ENCODE measurements at regions not wholly inside any gene's neighbourhood (a gene's known extent, or its start where the extent isn't known, plus 50 kb on each side); places are given as distances from the start of the nearest gene placed in this dataset.
"Not testable (repeated sequence)": the region's sequence is repeated elsewhere in the genome, so short reads cannot be mapped to it uniquely, and the experiment has no call there.

GRCh38 chr7:66554842-66555430 is 73.7 kb upstream of the KCTD7 start:
- H3K27me3 ChIP-seq (ENCODE audit: control insufficient read depth, insufficient read depth, low read length, poor library complexity, severe bottlenecking); H3K4me3 ChIP-seq (ENCODE audit: insufficient read depth, low read depth, low read length); H3K27ac ChIP-seq (ENCODE audit: insufficient read depth, low read depth, low read length, poor library complexity, severe bottlenecking); H3K9me3 ChIP-seq (ENCODE audit: control insufficient read depth, low read length); H3K4me1 ChIP-seq (ENCODE audit: control insufficient read depth, insufficient read depth, low read length): not testable (repeated sequence)
- peaks cover 17% of the 10 kb centered on the region for H3K36me3 ChIP-seq (ENCODE audit: control insufficient read depth, insufficient read depth, low read length)
- WGBS, 2 experiments = 93 to 96% methylated on average over 6 to 8 of the region's 8 CpGs

- Histone ChIP-seq H3K4me3 (ENCODE audit: insufficient read depth, low read depth, low read length) (no peak overlapping the region), H3K9me3 (ENCODE audit: control insufficient read depth, low read length) (no peaks in the 10 kb centered on the region), H3K27ac (ENCODE audit: insufficient read depth, low read depth, low read length, poor library complexity, severe bottlenecking) (no peak overlapping the region), H3K27me3 (ENCODE audit: control insufficient read depth, insufficient read depth, low read length, poor library complexity, severe bottlenecking) (no peaks in the 10 kb centered on the region), H3K4me1 (ENCODE audit: control insufficient read depth, insufficient read depth, low read length) (no peaks in the 10 kb centered on the region), H3K36me3 (ENCODE audit: control insufficient read depth, insufficient read depth, low read length) (peaks cover 15% of the 10 kb centered on the region)
- 95 to 97% methylated on average over 41 of the region's 41 CpGs for WGBS, 2 experiments
Observed at GRCh38 chr7:66556177-66556548, 72.5 kb upstream of the KCTD7 start.

- no peaks in the 10 kb centered on the region for H3K9me3 ChIP-seq (ENCODE audit: control insufficient read depth, low read length)
- 97% methylated on average over 54 of the region's 54 CpGs for WGBS, 2 experiments
- H3K36me3 ChIP-seq (ENCODE audit: control insufficient read depth, insufficient read depth, low read length) = peaks cover 10% of the 10 kb centered on the region
- no peaks in the 10 kb centered on the region for H3K4me1 ChIP-seq (ENCODE audit: control insufficient read depth, insufficient read depth, low read length)
- no peak overlapping the region for H3K27ac ChIP-seq (ENCODE audit: insufficient read depth, low read depth, low read length, poor library complexity, severe bottlenecking)
- H3K4me3 ChIP-seq (ENCODE audit: insufficient read depth, low read depth, low read length) = no peak overlapping the region
- H3K27me3 ChIP-seq (ENCODE audit: control insufficient read depth, insufficient read depth, low read length, poor library complexity, severe bottlenecking) = no peaks in the 10 kb centered on the region
Observed at GRCh38 chr7:66556549-66557213, 72.0 kb upstream of the KCTD7 start.

GRCh38 chr7:66557214-66558200 is 71.2 kb upstream of the KCTD7 start:
- Histone ChIP-seq H3K4me1 (ENCODE audit: control insufficient read depth, insufficient read depth, low read length) (no peaks in the 10 kb centered on the region), H3K4me3 (ENCODE audit: insufficient read depth, low read depth, low read length) (no peak overlapping the region), H3K9me3 (ENCODE audit: control insufficient read depth, low read length) (no peaks in the 10 kb centered on the region), H3K36me3 (ENCODE audit: control insufficient read depth, insufficient read depth, low read length) (peaks cover 9% of the 10 kb centered on the region), H3K27me3 (ENCODE audit: control insufficient read depth, insufficient read depth, low read length, poor library complexity, severe bottlenecking) (no peaks in the 10 kb centered on the region), H3K27ac (ENCODE audit: insufficient read depth, low read depth, low read length, poor library complexity, severe bottlenecking) (no peak overlapping the region)
- WGBS, 2 experiments = 67% methylated on average over 40 of the region's 40 CpGs

GRCh38 chr7:66558201-66558641 is 70.5 kb upstream of the KCTD7 start:
- peaks cover 9% of the 10 kb centered on the region for H3K36me3 ChIP-seq (ENCODE audit: control insufficient read depth, insufficient read depth, low read length)
- H3K4me3 ChIP-seq (ENCODE audit: insufficient read depth, low read depth, low read length) = no peak overlapping the region
- WGBS, 2 experiments = 93 to 94% methylated on average over 8 of the region's 8 CpGs
- no peak overlapping the region for H3K27ac ChIP-seq (ENCODE audit: insufficient read depth, low read depth, low read length, poor library complexity, severe bottlenecking)
- no peaks in the 10 kb centered on the region for H3K4me1 ChIP-seq (ENCODE audit: control insufficient read depth, insufficient read depth, low read length)
- no peaks in the 10 kb centered on the region for H3K9me3 ChIP-seq (ENCODE audit: control insufficient read depth, low read length)
- no peaks in the 10 kb centered on the region for H3K27me3 ChIP-seq (ENCODE audit: control insufficient read depth, insufficient read depth, low read length, poor library complexity, severe bottlenecking)

GRCh38 chr7:66558660-66559465 is 69.8 kb upstream of the KCTD7 start:
- H3K9me3 ChIP-seq (ENCODE audit: control insufficient read depth, low read length) = no peaks in the 10 kb centered on the region
- no peaks in the 10 kb centered on the region for H3K27me3 ChIP-seq (ENCODE audit: control insufficient read depth, insufficient read depth, low read length, poor library complexity, severe bottlenecking)
- H3K27ac ChIP-seq (ENCODE audit: insufficient read depth, low read depth, low read length, poor library complexity, severe bottlenecking) = no peak overlapping the region
- H3K36me3 ChIP-seq (ENCODE audit: control insufficient read depth, insufficient read depth, low read length) = peaks cover 9% of the 10 kb centered on the region
- H3K4me3 ChIP-seq (ENCODE audit: insufficient read depth, low read depth, low read length) = no peak overlapping the region
- no peaks in the 10 kb centered on the region for H3K4me1 ChIP-seq (ENCODE audit: control insufficient read depth, insufficient read depth, low read length)
- 84 to 86% methylated on average over 17 of the region's 17 CpGs for WGBS, 2 experiments

- Histone ChIP-seq H3K27me3 (ENCODE audit: control insufficient read depth, insufficient read depth, low read length, poor library complexity, severe bottlenecking) (no peaks in the 10 kb centered on the region), H3K36me3 (ENCODE audit: control insufficient read depth, insufficient read depth, low read length) (no peaks in the 10 kb centered on the region), H3K4me3 (ENCODE audit: insufficient read depth, low read depth, low read length) (no peak overlapping the region), H3K4me1 (ENCODE audit: control insufficient read depth, insufficient read depth, low read length) (no peaks in the 10 kb centered on the region), H3K27ac (ENCODE audit: insufficient read depth, low read depth, low read length, poor library complexity, severe bottlenecking) (no peak overlapping the region), H3K9me3 (ENCODE audit: control insufficient read depth, low read length) (no peaks in the 10 kb centered on the region)
- 95 to 96% methylated on average over 7 of the region's 7 CpGs for WGBS, 2 experiments
Observed at GRCh38 chr7:66564045-66564444, 64.6 kb upstream of the KCTD7 start.

GRCh38 chr7:66570179-66570578 is 58.5 kb upstream of the KCTD7 start:
- not testable (repeated sequence) for H3K27ac ChIP-seq (ENCODE audit: insufficient read depth, low read depth, low read length, poor library complexity, severe bottlenecking); H3K4me3 ChIP-seq (ENCODE audit: insufficient read depth, low read depth, low read length); H3K27me3 ChIP-seq (ENCODE audit: control insufficient read depth, insufficient read depth, low read length, poor library complexity, severe bottlenecking); H3K36me3 ChIP-seq (ENCODE audit: control insufficient read depth, insufficient read depth, low read length); H3K9me3 ChIP-seq (ENCODE audit: control insufficient read depth, low read length); H3K4me1 ChIP-seq (ENCODE audit: control insufficient read depth, insufficient read depth, low read length)
- 100% methylated on average over 1 of the region's 1 CpG; no CpG with 5 or more reads in 1 of the 2 experiments for WGBS, 2 experiments

- no peaks in the 10 kb centered on the region for H3K27me3 ChIP-seq (ENCODE audit: control insufficient read depth, insufficient read depth, low read length, poor library complexity, severe bottlenecking)
- no peak overlapping the region for H3K4me3 ChIP-seq (ENCODE audit: insufficient read depth, low read depth, low read length)
- H3K4me1 ChIP-seq (ENCODE audit: control insufficient read depth, insufficient read depth, low read length) = no peaks in the 10 kb centered on the region
- no peak overlapping the region for H3K27ac ChIP-seq (ENCODE audit: insufficient read depth, low read depth, low read length, poor library complexity, severe bottlenecking)
- H3K36me3 ChIP-seq (ENCODE audit: control insufficient read depth, insufficient read depth, low read length) = no peaks in the 10 kb centered on the region
- no peaks in the 10 kb centered on the region for H3K9me3 ChIP-seq (ENCODE audit: control insufficient read depth, low read length)
Observed at GRCh38 chr7:66571568-66571967, 57.1 kb upstream of the KCTD7 start.

Data from ectodermal cell (in vitro differentiated cells).